ENCODE measurements at regions not wholly inside any gene's neighbourhood (a gene's known extent, or its start where the extent isn't known, plus 50 kb on each side); places are given as distances from the start of the nearest gene placed in this dataset.
A peak's percentile ranks its signal among the peaks of the same experiment; 100 is the strongest.

- TF ChIP-seq CTCF (IDR thresholded peaks at IDR 0.05; ENCODE audit: control insufficient read depth, extremely low read depth, insufficient read depth) = no peak
- H3K4me3 ChIP-seq (ENCODE audit: low read depth, low read length) = no peak overlapping the region
- no peak for DNase-seq (ENCODE audit: low read depth)
These were observed 57.6 kb upstream of the PRDM8 start for GRCh38 chr4:80139671-80140070.

GRCh38 chr4:80138551-80139538 lies 58.5 kb upstream of the PRDM8 start:
- DNase-seq (ENCODE audit: low read depth) = no peak

GRCh38 chr4:80137631-80138030 lies 59.7 kb upstream of the PRDM8 start:
- DNase-seq (ENCODE audit: low read depth) = no peak
- H3K4me3 ChIP-seq (ENCODE audit: low read depth, low read length) = no peak overlapping the region
- TF ChIP-seq CTCF (IDR thresholded peaks at IDR 0.05; ENCODE audit: control insufficient read depth, extremely low read depth, insufficient read depth) = no peak

More at GRCh38 chr4:80138551-80139538, 58.5 kb upstream of the PRDM8 start:
- no peak overlapping the region for H3K4me3 ChIP-seq (ENCODE audit: low read depth, low read length)
- no peak for TF ChIP-seq CTCF (IDR thresholded peaks at IDR 0.05; ENCODE audit: control insufficient read depth, extremely low read depth, insufficient read depth)

- peak; percentile 70 for DNase-seq (ENCODE audit: low read depth)
- no peak for TF ChIP-seq CTCF (IDR thresholded peaks at IDR 0.05; ENCODE audit: control insufficient read depth, extremely low read depth, insufficient read depth)
These were observed 61.0 kb upstream of the PRDM8 start for GRCh38 chr4:80136270-80136669.

GRCh38 chr4:80135702-80136058 lies 61.6 kb upstream of the PRDM8 start:
- no peak overlapping the region for H3K4me3 ChIP-seq (ENCODE audit: low read depth, low read length)
- TF ChIP-seq CTCF (IDR thresholded peaks at IDR 0.05; ENCODE audit: control insufficient read depth, extremely low read depth, insufficient read depth) = no peak
- DNase-seq (ENCODE audit: low read depth) = no peak

More at GRCh38 chr4:80136270-80136669, 61.0 kb upstream of the PRDM8 start:
- H3K4me3 ChIP-seq (ENCODE audit: low read depth, low read length) = no peak overlapping the region

GRCh38 chr4:80134936-80135701 lies 62.1 kb upstream of the ANTXR2 start:
- no peak for TF ChIP-seq CTCF (IDR thresholded peaks at IDR 0.05; ENCODE audit: control insufficient read depth, extremely low read depth, insufficient read depth)
- no peak overlapping the region for H3K4me3 ChIP-seq (ENCODE audit: low read depth, low read length)

More at GRCh38 chr4:80134936-80135701, 62.1 kb upstream of the ANTXR2 start:
- DNase-seq (ENCODE audit: low read depth) = peak; percentile 31
